Esophagus muscularis mucosa (tissue), 4 donors: ENCODE measurements at regions not wholly inside any gene's neighbourhood (a gene's known extent, or its start where the extent isn't known, plus 50 kb on each side); places are given as distances from the start of the nearest gene placed in this dataset.

Source experiments
- CTCF ChIP-seq, 3 experiments: fragments of 200-600 bp in 2 of 3; fragments of 450-650 bp in 1 of 3; sonication (generic) in 2 of 3; IDR thresholded peaks; one replicate each; pipeline ENCODE4 v1.5.1; 2017 to 2019; ENCODE audit warnings: antibody characterized with exemption in 3 of 3, mild to moderate bottlenecking in 2 of 3, moderate library complexity in 1 of 3
- EP300 ChIP-seq: sonication (generic); formaldehyde crosslinking; IDR thresholded peaks from one replicate; pipeline ENCODE4 v1.6.1; 2017; ENCODE audit warnings: antibody characterized with exemption
- POLR2A ChIP-seq: fragments of 450-650 bp; IDR thresholded peaks from one replicate; pipeline ENCODE4 v1.6.1; 2017; ENCODE audit warnings: antibody characterized with exemption, moderate library complexity, mild to moderate bottlenecking, low read depth
- POLR2AphosphoS5 ChIP-seq, 2 donors: sonication (generic); formaldehyde crosslinking; IDR thresholded peaks; one replicate each; pipeline ENCODE4 v1.6.1; 2017; ENCODE audit warnings: antibody characterized with exemption in 2 of 2

- no peak for TF ChIP-seq CTCF (IDR thresholded peaks at IDR 0.05)
- no peak for TF ChIP-seq POLR2AphosphoS5 (IDR thresholded peaks at IDR 0.05)
- TF ChIP-seq POLR2A: no peak
- TF ChIP-seq EP300: no peak
Observed at GRCh38 chr7:142348921-142349405, 91.1 kb upstream of the PRSS58 start.
